ENCODE measurements at regions not wholly inside any gene's neighbourhood (a gene's known extent, or its start where the extent isn't known, plus 50 kb on each side); places are given as distances from the start of the nearest gene placed in this dataset.

- H3K9ac ChIP-seq (ENCODE audit: low read depth, low read length), result no peak overlapping the region
- no peak overlapping the region for H4K8ac ChIP-seq (ENCODE audit: low read depth in 2 of 2, low read length in 2 of 2)
- H3K9me3 ChIP-seq (ENCODE audit: control insufficient read depth, insufficient read depth, low read length), result peaks cover 10% of the 10 kb centered on the region
- no peak overlapping the region for H3K14ac ChIP-seq (replicated peaks; ENCODE audit: low read depth, low read length)
- H2BK15ac ChIP-seq (ENCODE audit: low read depth, low read length), result no peak overlapping the region
- no peak overlapping the region for H2AFZ ChIP-seq (replicated peaks; ENCODE audit: low read length, poor library complexity)
- no peaks in the 10 kb centered on the region for H4K20me1 ChIP-seq (ENCODE audit: insufficient read depth, low read length)
- no peaks in the 10 kb centered on the region for H3K79me1 ChIP-seq (ENCODE audit: low read depth in 1 of 2, low read length in 2 of 2)
- in situ Hi-C loops (cut with MboI; ENCODE audit: low sequenced_read_pairs) (no loop called here), intact Hi-C loops (cut with micrococcal nuclease) (no loop called here), dilution Hi-C loops (cut with HindIII; ENCODE audit: low sequenced_read_pairs, unreplicated experiment) (no loop called here)
- H2BK5ac ChIP-seq (ENCODE audit: low read depth, low read length, poor library complexity, severe bottlenecking), result no peak overlapping the region
- H3K4ac ChIP-seq (ENCODE audit: low read depth, low read length), result no peak overlapping the region
- DNase-seq, result no peak
- no peak overlapping the region for H4K91ac ChIP-seq (ENCODE audit: insufficient read depth, low read depth, low read length)
- CTCF ChIA-PET, result interaction anchor here (0.7 kb wide), 1 partner anchor 637 kb away, joined by 3 read pairs; no protein-coding TSS in a partner anchor
- no peak overlapping the region for H2BK120ac ChIP-seq (ENCODE audit: low read depth, low read length)
- no peak overlapping the region for H3K4me3 ChIP-seq (ENCODE audit: insufficient read depth, low read depth, low read length)
- H3K4me2 ChIP-seq (ENCODE audit: low read depth, low read length), result no peak overlapping the region
- no peaks in the 10 kb centered on the region for H3K4me1 ChIP-seq (ENCODE audit: control insufficient read depth, insufficient read depth, low read length)
- POLR2A ChIA-PET (ENCODE audit: unreplicated experiment), result no interaction called here
- no peak overlapping the region for H3K56ac ChIP-seq (ENCODE audit: extremely low read depth, insufficient read depth, low read length)
- H3K9me1 ChIP-seq (ENCODE audit: insufficient read depth, low read length), result no peaks in the 10 kb centered on the region
- no peaks in the 10 kb centered on the region for H3K27me3 ChIP-seq (ENCODE audit: control insufficient read depth, insufficient read depth, low read length)
- H3K36me3 ChIP-seq (ENCODE audit: control insufficient read depth, insufficient read depth, low read length), result no peaks in the 10 kb centered on the region
- H4K5ac ChIP-seq (ENCODE audit: low read depth, low read length), result no peak overlapping the region
- H2AK5ac ChIP-seq (ENCODE audit: low read depth, low read length), result no peak overlapping the region
- no peak for ATAC-seq (ENCODE audit: low read depth)
- TF ChIP-seq CTCF (conservative IDR thresholded peaks at IDR 0.05; ENCODE audit: low read depth, low read length) (no peak), FOS (IDR thresholded peaks at IDR 0.05; ENCODE audit: low read depth, low read length) (no peak), RFX5 (IDR thresholded peaks at IDR 0.05; ENCODE audit: low read depth, low read length) (no peak), MAFK (IDR thresholded peaks at IDR 0.05; ENCODE audit: low read depth, low read length) (no peak), MXI1 (IDR thresholded peaks at IDR 0.05; ENCODE audit: borderline replicate concordance, low read depth, low read length) (no peak), POLR2A (IDR thresholded peaks at IDR 0.05; ENCODE audit: low read depth, low read length) (no peak), SMC3 (IDR thresholded peaks at IDR 0.05; ENCODE audit: low read depth, low read length) (no peak), RCOR1 (IDR thresholded peaks at IDR 0.05; ENCODE audit: insufficient replicate concordance, low read length) (no peak), ELK1 (IDR thresholded peaks at IDR 0.05; ENCODE audit: borderline replicate concordance, low read depth, low read length) (no peak), CHD1 (IDR thresholded peaks at IDR 0.05; ENCODE audit: low read depth, low read length) (no peak), CEBPB (IDR thresholded peaks at IDR 0.05; ENCODE audit: low read depth, low read length) (no peak), BHLHE40 (IDR thresholded peaks at IDR 0.05; ENCODE audit: low read depth, low read length) (no peak), MAZ (IDR thresholded peaks at IDR 0.05; ENCODE audit: borderline replicate concordance, low read depth, low read length) (no peak), NFE2L2 (IDR thresholded peaks at IDR 0.05; ENCODE audit: low read depth, low read length) (no peak), RAD21 (IDR thresholded peaks at IDR 0.05; ENCODE audit: low read length) (no peak)
- no peak overlapping the region for H3K23ac ChIP-seq (ENCODE audit: low read depth, low read length)
- no TSS peak for BruUV-seq (replicated peaks)
- no peak overlapping the region for H2AK9ac ChIP-seq (replicated peaks; ENCODE audit: low read depth, low read length, poor library complexity)
- no peak overlapping the region for H2BK20ac ChIP-seq (ENCODE audit: low read depth, low read length)
- WGBS, 2 experiments (ENCODE audit: extremely low coverage in 2 of 2, insufficient read length in 1 of 2), result no CpG with 5 or more reads among the region's 3 CpGs
- H3K27ac ChIP-seq (ENCODE audit: insufficient read depth, low read length), result no peak overlapping the region
- no peak overlapping the region for H3K18ac ChIP-seq (ENCODE audit: low read depth, low read length)
Measured at GRCh38 chr15:93583552-93583951, 494.5 kb upstream of the RGMA start.
